Stimulated activated CD8-positive, alpha-beta memory T cell treated with anti-CD3 and anti-CD28 coated beads, Interleukin-15, amount 100 ng/mL, for 4 hours (primary cell): ENCODE measurements at regions not wholly inside any gene's neighbourhood (a gene's known extent, or its start where the extent isn't known, plus 50 kb on each side); places are given as distances from the start of the nearest gene placed in this dataset.

Experiments
- DNase-seq, 2 donors: peaks; one replicate each; pipeline ENCODE4 v3.0.0-alpha.2; 2020; ENCODE audit warnings: low read depth in 2 of 2

DNA sequence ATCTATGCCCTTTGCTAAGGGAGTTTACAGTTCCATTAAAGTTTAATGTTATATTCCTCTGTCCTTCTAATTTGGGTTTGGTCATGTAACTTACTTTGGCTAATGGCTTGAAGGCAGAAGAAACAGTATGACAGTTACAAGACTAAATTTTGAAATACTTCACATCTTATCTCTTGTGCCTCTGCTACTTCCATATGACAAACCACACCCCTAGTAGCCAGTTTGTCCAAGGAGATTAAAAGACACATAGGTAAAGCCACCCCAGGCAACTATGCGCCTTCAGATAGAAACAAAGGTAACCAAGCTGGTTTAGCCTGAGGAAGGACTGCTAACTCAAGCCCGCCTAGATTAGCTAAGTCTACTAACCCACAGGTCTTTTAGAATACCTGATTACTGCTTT, 273.4 kb upstream of the MIR17HG start:
- no peak for DNase-seq

DNA sequence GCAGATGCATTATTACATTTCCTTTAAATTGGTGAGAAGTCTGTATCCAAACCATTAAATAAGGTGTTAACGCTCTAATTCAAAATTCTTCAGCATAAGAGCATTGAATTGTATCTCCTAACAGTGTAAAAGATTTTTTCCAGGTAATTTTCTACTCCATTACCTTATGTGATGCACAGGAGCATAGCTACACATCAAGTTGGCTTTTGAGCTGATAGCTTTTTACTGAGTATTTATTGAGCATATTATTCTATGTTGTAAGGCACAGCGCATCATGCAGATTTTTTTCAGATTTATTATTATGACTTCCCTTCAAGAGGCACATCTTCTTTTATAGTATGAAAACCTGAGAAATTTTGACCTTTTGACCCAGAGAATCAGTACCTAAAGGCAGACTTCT, 270.7 kb upstream of the MIR17HG start:
- DNase-seq = no peak

GRCh38 chr13:91078093-91078679, 269.3 kb upstream of the MIR17HG start:
- DNase-seq = no peak

- no peak for DNase-seq
These were observed 268.3 kb upstream of the MIR17HG start for GRCh38 chr13:91079176-91079575.

DNA sequence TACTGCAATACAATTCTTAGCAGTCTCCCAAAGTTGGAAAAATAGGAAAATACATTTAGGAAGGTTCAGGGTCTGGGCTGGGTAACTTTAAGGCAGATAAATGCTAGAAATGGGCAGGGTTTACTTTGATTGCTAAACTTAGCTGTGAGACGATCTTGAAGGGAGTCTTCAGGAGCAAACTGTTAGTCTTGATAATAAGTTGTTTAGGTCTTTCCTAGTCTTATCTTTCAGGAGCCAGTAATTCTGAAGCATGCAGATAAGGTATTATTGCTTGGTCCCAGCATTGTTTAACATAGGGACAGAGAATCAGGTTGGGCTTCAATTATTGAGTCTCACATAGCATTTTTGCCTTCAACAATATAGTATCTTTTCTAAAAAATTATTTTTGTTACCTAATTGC, 262.4 kb upstream of the MIR17HG start:
- no peak for DNase-seq

- no peak for DNase-seq
These were observed 260.4 kb upstream of the MIR17HG start for GRCh38 chr13:91086936-91087716.

DNA sequence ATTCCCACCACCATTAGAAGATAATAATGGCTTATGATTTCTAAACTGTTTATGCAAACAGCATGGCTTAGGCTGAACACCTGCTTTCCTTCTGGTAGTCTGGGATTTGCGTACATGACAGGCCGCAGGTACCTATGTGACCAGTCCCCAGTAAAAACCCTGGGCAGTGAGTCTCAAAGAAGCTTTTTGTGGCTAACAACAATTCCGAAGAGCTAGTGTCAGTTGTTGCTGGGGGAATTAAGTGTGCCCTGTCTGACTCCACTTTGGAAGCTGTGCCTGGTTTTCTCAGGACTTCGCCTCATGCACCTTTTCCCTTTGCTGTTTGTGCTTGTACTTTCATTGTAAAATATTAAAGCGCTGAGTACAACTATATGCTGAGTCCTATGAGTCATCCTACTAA, 250.2 kb upstream of the MIR17HG start:
- no peak for DNase-seq

- no peak for DNase-seq
These were observed 247.6 kb upstream of the MIR17HG start for GRCh38 chr13:91099877-91100276.

- DNase-seq = no peak
These were observed 246.5 kb upstream of the MIR17HG start for GRCh38 chr13:91100944-91101343.

DNA sequence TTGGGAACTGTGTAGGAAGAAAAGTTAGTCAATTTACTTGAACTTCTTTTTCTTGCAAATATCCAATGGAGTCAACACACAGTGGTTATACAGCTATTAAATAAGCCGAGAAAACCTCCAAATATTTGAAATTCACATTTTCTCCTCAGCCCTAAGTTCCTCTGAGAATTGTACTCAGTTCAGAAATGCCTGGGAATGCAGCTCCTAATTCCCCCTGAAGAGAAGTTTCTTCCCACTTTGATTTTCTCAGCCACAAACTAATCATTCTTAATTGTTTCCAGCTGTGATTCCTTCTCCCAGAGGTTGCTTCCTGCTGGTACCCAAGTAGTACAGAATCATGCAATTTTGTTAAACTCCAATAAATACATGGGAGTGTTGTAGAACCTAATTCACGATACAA, 246.1 kb upstream of the MIR17HG start:
- no peak for DNase-seq

- DNase-seq = no peak
These were observed 242.2 kb upstream of the MIR17HG start for GRCh38 chr13:91105270-91105669.

DNA sequence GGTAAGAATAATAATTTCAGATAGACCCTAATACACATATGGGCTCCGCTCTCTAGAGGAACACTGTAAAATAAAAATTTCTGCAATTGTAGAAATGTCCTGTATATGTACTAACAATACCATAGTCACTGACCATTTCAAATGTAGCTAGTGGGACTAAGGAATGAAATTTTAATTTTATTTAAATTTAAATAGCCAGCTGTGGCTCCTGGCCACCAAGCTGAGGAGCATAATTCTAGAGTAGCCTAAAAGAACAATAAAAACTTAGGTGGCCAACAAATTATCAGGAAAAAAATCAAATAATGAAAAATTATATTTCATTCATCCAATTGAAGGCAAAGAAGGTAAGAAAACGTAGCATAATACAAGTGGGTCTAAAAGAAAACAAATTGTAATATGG, 240.9 kb upstream of the MIR17HG start:
- DNase-seq = no peak

DNA sequence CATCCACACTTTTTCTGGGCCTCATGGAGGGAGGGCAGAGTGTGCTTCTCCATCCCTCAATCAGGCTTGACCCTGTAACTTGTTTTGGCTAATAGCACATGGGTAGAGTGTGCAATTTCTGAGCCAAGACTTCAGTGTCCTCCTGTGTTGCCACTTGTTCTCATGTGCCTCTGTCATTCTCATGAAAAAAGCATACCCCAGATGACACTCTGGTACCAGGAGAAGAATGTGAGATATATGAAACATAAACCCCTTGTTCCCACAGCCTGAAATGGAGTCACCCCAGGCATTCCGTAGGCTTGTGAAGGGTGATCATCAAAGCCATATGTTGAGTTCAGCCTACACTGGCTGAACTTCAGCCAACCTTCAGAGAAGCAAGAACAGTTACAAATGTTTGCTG, 239.2 kb upstream of the MIR17HG start:
- DNase-seq = no peak

- no peak for DNase-seq
These were observed 235.8 kb upstream of the MIR17HG start for GRCh38 chr13:91111476-91112200.

GRCh38 chr13:91112201-91112923, 235.1 kb upstream of the MIR17HG start:
- DNase-seq = no peak

- no peak for DNase-seq
These were observed 234.6 kb upstream of the MIR17HG start for GRCh38 chr13:91112924-91113277.

DNA sequence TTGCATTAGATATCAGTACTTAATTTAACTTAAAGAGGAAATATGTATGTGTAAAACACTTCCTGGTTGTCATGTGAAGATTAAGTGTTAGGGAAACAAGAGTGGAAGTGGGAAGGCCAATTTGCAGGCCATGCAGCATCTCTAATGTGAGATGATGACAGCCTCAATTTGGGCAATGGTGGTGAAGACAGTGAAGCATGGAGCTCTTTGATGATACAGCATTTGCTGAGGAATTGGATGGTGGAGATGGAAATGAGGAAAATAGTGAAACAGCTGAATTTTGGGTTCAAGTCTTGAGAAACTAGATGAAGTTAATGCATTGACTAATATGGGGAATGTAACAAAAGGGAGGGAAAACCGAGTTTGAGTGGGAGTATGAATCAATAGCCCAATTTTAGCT, 231.7 kb upstream of the MIR17HG start:
- DNase-seq = no peak

DNA sequence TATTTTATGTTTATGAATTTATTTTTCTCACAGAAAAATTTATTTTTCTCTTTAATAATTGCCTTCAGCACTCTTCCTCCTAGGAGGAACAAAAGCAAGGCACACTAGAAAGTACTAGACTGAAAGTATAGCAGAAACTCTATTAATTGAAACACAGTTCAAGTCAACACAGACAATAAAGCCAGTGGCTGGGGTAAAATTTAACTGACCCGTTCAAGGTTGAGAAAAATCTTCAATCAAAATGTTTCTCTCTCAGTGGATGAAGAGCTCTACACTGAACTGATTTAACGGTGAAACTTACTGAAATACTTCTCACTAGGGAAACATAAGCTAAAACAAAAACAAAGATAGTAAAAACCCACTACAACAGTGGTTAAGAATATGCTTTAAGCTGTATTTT, 230.1 kb upstream of the MIR17HG start:
- DNase-seq = no peak

- no peak for DNase-seq
These were observed 227.8 kb upstream of the MIR17HG start for GRCh38 chr13:91119643-91120042.

- DNase-seq = no peak
These were observed 224.7 kb upstream of the MIR17HG start for GRCh38 chr13:91122766-91123165.

GRCh38 chr13:91123456-91124127, 223.9 kb upstream of the MIR17HG start:
- DNase-seq = no peak

GRCh38 chr13:91126806-91127205, 220.7 kb upstream of the MIR17HG start:
- no peak for DNase-seq
